ENCODE measurements at regions not wholly inside any gene's neighbourhood (a gene's known extent, or its start where the extent isn't known, plus 50 kb on each side); places are given as distances from the start of the nearest gene placed in this dataset.

- no peaks in the 10 kb centered on the region for H3K36me3 Mint-ChIP-seq
- no peak overlapping the region for H3K4me3 Mint-ChIP-seq
- Histone ChIP-seq H4K20me1 (ENCODE audit: low read depth) (no peaks in the 10 kb centered on the region), H3K27ac (no peak overlapping the region), H3K4me1 (no peaks in the 10 kb centered on the region), H3F3A (ENCODE audit: low read depth) (no peaks in the 10 kb centered on the region), H3K4me2 (no peak overlapping the region), H3K27me3 (no peaks in the 10 kb centered on the region), H2AFZ (replicated peaks) (no peak overlapping the region), H3K4me3 (no peak overlapping the region), H3K79me2 (ENCODE audit: low read depth) (no peaks in the 10 kb centered on the region), H3K9ac (no peak overlapping the region), H3K36me3 (no peaks in the 10 kb centered on the region), H3K9me3 (ENCODE audit: low read depth) (no peaks in the 10 kb centered on the region)
- H3K27me3 Mint-ChIP-seq (ENCODE audit: insufficient read depth, low read depth), result peaks cover 3% of the 10 kb centered on the region
- TF ChIP-seq EZH2phosphoT487 (IDR thresholded peaks at IDR 0.05) (no peak), CTCF (IDR thresholded peaks at IDR 0.05) (no peak), EZH2 (IDR thresholded peaks at IDR 0.05) (no peak)
- no peak for DNase-seq (ENCODE audit: low spot score)
- H3K9me3 Mint-ChIP-seq, result no peaks in the 10 kb centered on the region
- H3K27ac Mint-ChIP-seq, result no peak overlapping the region
- H3K4me1 Mint-ChIP-seq, result peaks cover 10% of the 10 kb centered on the region
Observed at GRCh38 chr5:58127255-58128220, 332.3 kb downstream of the PLK2 start.

GRCh38 chr5:58123501-58123900 is 336.4 kb downstream of the PLK2 start:
- no peak for DNase-seq (ENCODE audit: low spot score)
- peaks cover 3% of the 10 kb centered on the region for H3K27me3 Mint-ChIP-seq (ENCODE audit: insufficient read depth, low read depth)
- H3K4me3 Mint-ChIP-seq, result no peak overlapping the region
- H3K9me3 ChIP-seq (ENCODE audit: low read depth), result no peaks in the 10 kb centered on the region
- no peaks in the 10 kb centered on the region for H3K27me3 ChIP-seq
- no peaks in the 10 kb centered on the region for H3K4me1 ChIP-seq
- TF ChIP-seq CTCF (IDR thresholded peaks at IDR 0.05) (no peak), EZH2 (IDR thresholded peaks at IDR 0.05) (no peak), EZH2phosphoT487 (IDR thresholded peaks at IDR 0.05) (no peak)
- H3K4me2 ChIP-seq, result no peak overlapping the region
- no peaks in the 10 kb centered on the region for H3F3A ChIP-seq (ENCODE audit: low read depth)
- H3K27ac Mint-ChIP-seq, result no peak overlapping the region
- peaks cover 31% of the 10 kb centered on the region for H3K4me1 Mint-ChIP-seq
- no peaks in the 10 kb centered on the region for H3K36me3 ChIP-seq
- peak overlapping the region; percentile 19 for H2AFZ ChIP-seq (replicated peaks)
- no peak overlapping the region for H3K9ac ChIP-seq
- no peak overlapping the region for H3K4me3 ChIP-seq
- no peak overlapping the region for H3K27ac ChIP-seq
- no peaks in the 10 kb centered on the region for H4K20me1 ChIP-seq (ENCODE audit: low read depth)
- no peaks in the 10 kb centered on the region for H3K9me3 Mint-ChIP-seq
- H3K36me3 Mint-ChIP-seq, result no peaks in the 10 kb centered on the region
- H3K79me2 ChIP-seq (ENCODE audit: low read depth), result no peaks in the 10 kb centered on the region

GRCh38 chr5:58122848-58123392 is 337.0 kb downstream of the PLK2 start:
- Histone ChIP-seq H3K4me2 (no peak overlapping the region), H3K79me2 (ENCODE audit: low read depth) (no peaks in the 10 kb centered on the region), H3F3A (ENCODE audit: low read depth) (no peaks in the 10 kb centered on the region), H3K9ac (no peak overlapping the region), H3K4me3 (no peak overlapping the region), H3K36me3 (no peaks in the 10 kb centered on the region), H4K20me1 (ENCODE audit: low read depth) (no peaks in the 10 kb centered on the region), H2AFZ (replicated peaks) (peak overlapping the region; percentile 19), H3K27me3 (no peaks in the 10 kb centered on the region), H3K27ac (no peak overlapping the region), H3K9me3 (ENCODE audit: low read depth) (no peaks in the 10 kb centered on the region), H3K4me1 (no peaks in the 10 kb centered on the region)
- Mint-ChIP-seq H3K36me3 (no peaks in the 10 kb centered on the region), H3K9me3 (no peaks in the 10 kb centered on the region), H3K27ac (peak overlapping the region; percentile 7), H3K27me3 (ENCODE audit: insufficient read depth, low read depth) (peaks cover 3% of the 10 kb centered on the region), H3K4me3 (no peak overlapping the region), H3K4me1 (peaks cover 31% of the 10 kb centered on the region)
- TF ChIP-seq CTCF (IDR thresholded peaks at IDR 0.05) (no peak), EZH2 (IDR thresholded peaks at IDR 0.05) (no peak), EZH2phosphoT487 (IDR thresholded peaks at IDR 0.05) (no peak)
- DNase-seq (ENCODE audit: low spot score), result no peak
